AG09309 (cell line): ENCODE measurements at regions not wholly inside any gene's neighbourhood (a gene's known extent, or its start where the extent isn't known, plus 50 kb on each side); places are given as distances from the start of the nearest gene placed in this dataset.
"Not testable (repeated sequence)": the region's sequence is repeated elsewhere in the genome, so short reads cannot be mapped to it uniquely, and the experiment has no call there.

Experiments used
- DNase-seq: peaks from one replicate; pipeline ENCODE4 v3.0.0-alpha.2; 2010; ENCODE audit warnings: low read depth
- H3K4me3 ChIP-seq: 2 replicates; pipeline ENCODE4 v1.5.1; 2011; ENCODE audit warnings: mild to moderate bottlenecking, low read depth, low read length, moderate library complexity; ENCODE audit not compliant: control insufficient read depth
- CTCF ChIP-seq: IDR thresholded peaks from 2 replicates; pipeline ENCODE4 v1.5.1; 2011; ENCODE audit warnings: mild to moderate bottlenecking, low read depth, low read length, inconsistent platforms; ENCODE audit not compliant: insufficient read depth, control insufficient read depth; ENCODE audit errors: missing control alignments

- DNase-seq, H3K4me3 ChIP-seq: not testable (repeated sequence)
Observed at GRCh38 chr6:142998739-142999138, 53.8 kb upstream of the HIVEP2 start.

- TF ChIP-seq CTCF = no peak
- no peak overlapping the region for H3K4me3 ChIP-seq
- no peak for DNase-seq
Observed at GRCh38 chr6:143000811-143001210, 55.8 kb upstream of the HIVEP2 start.

- no peak overlapping the region for H3K4me3 ChIP-seq
- DNase-seq = no peak
- no peak for TF ChIP-seq CTCF
Observed at GRCh38 chr6:143002686-143003085, 57.7 kb upstream of the HIVEP2 start.

- H3K4me3 ChIP-seq = no peak overlapping the region
- TF ChIP-seq CTCF = no peak
- no peak for DNase-seq
Observed at GRCh38 chr6:143003676-143004075, 57.0 kb upstream of the AIG1 start.

GRCh38 chr6:143005816-143006215 is 54.9 kb upstream of the AIG1 start:
- DNase-seq = no peak
- TF ChIP-seq CTCF = no peak

GRCh38 chr6:143006787-143007186 is 53.9 kb upstream of the AIG1 start:
- DNase-seq = no peak
- H3K4me3 ChIP-seq = no peak overlapping the region
- no peak for TF ChIP-seq CTCF

More at GRCh38 chr6:143005816-143006215, 54.9 kb upstream of the AIG1 start:
- no peak overlapping the region for H3K4me3 ChIP-seq

GRCh38 chr6:143007646-143008045 is 53.0 kb upstream of the AIG1 start:
- no peak overlapping the region for H3K4me3 ChIP-seq
- DNase-seq = peak; percentile 46
- no peak for TF ChIP-seq CTCF
